DOHH2 (cell line): ENCODE measurements at regions not wholly inside any gene's neighbourhood (a gene's known extent, or its start where the extent isn't known, plus 50 kb on each side); places are given as distances from the start of the nearest gene placed in this dataset.

Experiments used
- EZH2phosphoT487 ChIP-seq: fragments of 200-600 bp; sonication (generic); IDR thresholded peaks from 2 replicates; pipeline ENCODE4 v1.6.1; 2017; ENCODE audit warnings: borderline replicate concordance, mild to moderate bottlenecking, antibody characterized with exemption, low read length, moderate library complexity, mixed read lengths
- TF ChIP-seq, protein P1 (sequence below): fragments of 200-600 bp; sonication (generic); IDR thresholded peaks from one replicate; pipeline ENCODE4 v1.5.1; 2014; ENCODE audit warnings: antibody characterized with exemption, mild to moderate bottlenecking, low read depth, low read length; ENCODE audit not compliant: poor library complexity, severe bottlenecking

DNA sequence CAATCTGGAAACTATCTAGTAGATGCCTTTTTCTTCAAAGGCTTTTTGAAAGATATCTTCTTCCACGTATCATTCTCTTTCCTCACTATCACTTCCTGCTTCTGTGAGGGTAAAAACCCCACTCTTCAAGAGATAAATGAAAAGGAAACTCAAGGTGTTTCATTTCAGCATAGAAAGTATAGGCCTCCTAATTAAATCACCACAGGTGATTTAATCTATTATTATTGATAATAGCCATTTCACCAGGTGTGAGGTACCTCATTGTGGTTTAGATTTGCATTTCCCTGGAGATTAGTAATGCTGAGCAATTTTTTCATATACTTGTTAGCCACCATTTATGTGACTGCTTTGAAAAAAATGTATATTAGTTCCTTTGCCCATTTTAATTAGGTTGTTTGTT is 92.0 kb upstream of the EMCN start:
- TF ChIP-seq, protein P1, sequence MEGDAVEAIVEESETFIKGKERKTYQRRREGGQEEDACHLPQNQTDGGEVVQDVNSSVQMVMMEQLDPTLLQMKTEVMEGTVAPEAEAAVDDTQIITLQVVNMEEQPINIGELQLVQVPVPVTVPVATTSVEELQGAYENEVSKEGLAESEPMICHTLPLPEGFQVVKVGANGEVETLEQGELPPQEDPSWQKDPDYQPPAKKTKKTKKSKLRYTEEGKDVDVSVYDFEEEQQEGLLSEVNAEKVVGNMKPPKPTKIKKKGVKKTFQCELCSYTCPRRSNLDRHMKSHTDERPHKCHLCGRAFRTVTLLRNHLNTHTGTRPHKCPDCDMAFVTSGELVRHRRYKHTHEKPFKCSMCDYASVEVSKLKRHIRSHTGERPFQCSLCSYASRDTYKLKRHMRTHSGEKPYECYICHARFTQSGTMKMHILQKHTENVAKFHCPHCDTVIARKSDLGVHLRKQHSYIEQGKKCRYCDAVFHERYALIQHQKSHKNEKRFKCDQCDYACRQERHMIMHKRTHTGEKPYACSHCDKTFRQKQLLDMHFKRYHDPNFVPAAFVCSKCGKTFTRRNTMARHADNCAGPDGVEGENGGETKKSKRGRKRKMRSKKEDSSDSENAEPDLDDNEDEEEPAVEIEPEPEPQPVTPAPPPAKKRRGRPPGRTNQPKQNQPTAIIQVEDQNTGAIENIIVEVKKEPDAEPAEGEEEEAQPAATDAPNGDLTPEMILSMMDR = no peak
- no peak for TF ChIP-seq EZH2phosphoT487
